Vagina (tissue), 2 donors: ENCODE measurements at regions not wholly inside any gene's neighbourhood (a gene's known extent, or its start where the extent isn't known, plus 50 kb on each side); places are given as distances from the start of the nearest gene placed in this dataset.

ENCODE experiments used
- POLR2A ChIP-seq, 2 donors: fragments of 450-650 bp; IDR thresholded peaks; one replicate each; pipeline ENCODE4 v1.6.1; 2017; ENCODE audit warnings: antibody characterized with exemption in 2 of 2, mild to moderate bottlenecking in 2 of 2, moderate library complexity in 2 of 2
- TF ChIP-seq, protein P1 (sequence below), 3 experiments: fragments of 450-650 bp in 2 of 3; fragments of 200-600 bp in 1 of 3; sonication (generic) in 1 of 3; IDR thresholded peaks; one replicate each; pipeline ENCODE4 v1.5.1; 2017 to 2019; ENCODE audit warnings: antibody characterized with exemption in 3 of 3, mild to moderate bottlenecking in 2 of 3, moderate library complexity in 2 of 3

DNA sequence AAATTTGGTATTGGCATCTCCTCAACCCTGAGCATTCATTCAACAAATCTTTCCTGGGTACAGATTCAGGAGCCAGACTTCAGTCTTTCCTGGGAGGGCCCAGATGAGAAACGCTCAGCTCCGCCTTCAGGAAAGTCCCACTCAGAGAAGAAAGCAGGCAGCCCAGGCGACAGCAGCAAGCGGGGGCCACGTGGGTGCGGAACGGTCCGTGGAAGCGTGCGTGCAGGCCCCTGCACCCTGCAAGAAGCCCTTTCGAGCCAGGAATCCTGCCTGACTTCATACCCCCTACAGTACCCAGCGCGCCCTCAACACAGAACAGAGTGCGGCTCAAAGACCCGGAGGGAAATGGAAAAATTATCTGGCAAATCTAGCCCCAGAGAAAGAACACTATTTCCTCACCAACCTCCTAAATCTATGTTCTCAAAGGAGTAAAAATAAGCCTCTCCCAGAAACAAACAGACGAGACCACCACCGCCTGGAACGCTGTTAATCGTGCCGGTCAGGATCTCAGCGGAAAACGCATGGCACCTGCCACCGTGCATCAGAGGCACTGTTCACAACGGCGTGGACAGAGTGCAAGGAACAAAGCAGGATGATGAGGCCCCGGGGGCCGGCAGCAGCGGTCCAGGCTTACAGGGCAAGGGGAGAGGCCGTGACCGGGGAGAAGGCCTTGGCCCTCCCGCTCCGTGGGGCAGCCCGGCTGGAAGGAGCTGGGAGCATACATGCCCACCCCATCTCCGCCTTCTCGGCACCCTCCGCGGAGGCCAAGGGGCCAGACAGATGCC, 318.3 kb downstream of the EIPR1 start:
- TF ChIP-seq, protein P1, sequence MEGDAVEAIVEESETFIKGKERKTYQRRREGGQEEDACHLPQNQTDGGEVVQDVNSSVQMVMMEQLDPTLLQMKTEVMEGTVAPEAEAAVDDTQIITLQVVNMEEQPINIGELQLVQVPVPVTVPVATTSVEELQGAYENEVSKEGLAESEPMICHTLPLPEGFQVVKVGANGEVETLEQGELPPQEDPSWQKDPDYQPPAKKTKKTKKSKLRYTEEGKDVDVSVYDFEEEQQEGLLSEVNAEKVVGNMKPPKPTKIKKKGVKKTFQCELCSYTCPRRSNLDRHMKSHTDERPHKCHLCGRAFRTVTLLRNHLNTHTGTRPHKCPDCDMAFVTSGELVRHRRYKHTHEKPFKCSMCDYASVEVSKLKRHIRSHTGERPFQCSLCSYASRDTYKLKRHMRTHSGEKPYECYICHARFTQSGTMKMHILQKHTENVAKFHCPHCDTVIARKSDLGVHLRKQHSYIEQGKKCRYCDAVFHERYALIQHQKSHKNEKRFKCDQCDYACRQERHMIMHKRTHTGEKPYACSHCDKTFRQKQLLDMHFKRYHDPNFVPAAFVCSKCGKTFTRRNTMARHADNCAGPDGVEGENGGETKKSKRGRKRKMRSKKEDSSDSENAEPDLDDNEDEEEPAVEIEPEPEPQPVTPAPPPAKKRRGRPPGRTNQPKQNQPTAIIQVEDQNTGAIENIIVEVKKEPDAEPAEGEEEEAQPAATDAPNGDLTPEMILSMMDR (IDR thresholded peaks at IDR 0.05) = no peak
- TF ChIP-seq POLR2A (IDR thresholded peaks at IDR 0.05) = no peak
